ENCODE measurements at regions not wholly inside any gene's neighbourhood (a gene's known extent, or its start where the extent isn't known, plus 50 kb on each side); places are given as distances from the start of the nearest gene placed in this dataset.

GRCh38 chr3:187946163-187946691 lies 201.0 kb upstream of the BCL6 start:
- TF ChIP-seq CTCF (IDR thresholded peaks at IDR 0.05): no peak
- no peak for TF ChIP-seq POLR2AphosphoS5 (IDR thresholded peaks at IDR 0.05; ENCODE audit: low read depth, low read length)
- no peak for TF ChIP-seq SIN3A (IDR thresholded peaks at IDR 0.05; ENCODE audit: borderline replicate concordance, insufficient read depth, low read depth, low read length)
- no peak for TF ChIP-seq REST (IDR thresholded peaks at IDR 0.05; ENCODE audit: insufficient read depth in 1 of 2, low read depth in 2 of 2, low read length in 1 of 2)

All from Panc1 (cell line).